Cardiac muscle cell (in vitro differentiated cells and primary cell): ENCODE measurements at regions not wholly inside any gene's neighbourhood (a gene's known extent, or its start where the extent isn't known, plus 50 kb on each side); places are given as distances from the start of the nearest gene placed in this dataset.

ENCODE experiments used
- DNase-seq, 2 donors: peaks; one replicate each; pipeline versions ENCODE4 v3.0.0 to v3.0.0-alpha.2; 2010 to 2017; ENCODE audit warnings: low read depth in 1 of 2, low spot score in 1 of 2
- H3K27ac ChIP-seq: fragments of 200-600 bp; sonication (generic); 2 replicates; pipeline ENCODE4 v1.5.1; 2016
- H3K27me3 ChIP-seq: fragments of 200-600 bp; sonication (generic); 2 replicates; pipeline ENCODE4 v1.6.0; 2016; ENCODE audit warnings: control low read depth
- H3K36me3 ChIP-seq: fragments of 200-600 bp; sonication (generic); 2 replicates; pipeline ENCODE4 v1.5.1; 2016; ENCODE audit warnings: control low read depth
- H3K4me1 ChIP-seq: fragments of 200-600 bp; sonication (generic); 2 replicates; pipeline ENCODE4 v1.8.1; 2017; ENCODE audit warnings: low read depth, mild to moderate bottlenecking, mixed run types
- H3K4me3 ChIP-seq: fragments of 200-600 bp; sonication (generic); 2 replicates; pipeline ENCODE4 v1.5.1; 2016; ENCODE audit warnings: mild to moderate bottlenecking
- H3K9me3 ChIP-seq: fragments of 200-600 bp; sonication (generic); 2 replicates; pipeline ENCODE4 v1.5.1; 2017; ENCODE audit warnings: low read depth, mild to moderate bottlenecking, control low read depth
- CTCF ChIP-seq: IDR thresholded peaks from 2 replicates; pipeline ENCODE4 v1.5.1; 2012; ENCODE audit warnings: low read depth, mild to moderate bottlenecking, low read length

- DNase-seq = no peak
- peaks cover 37% of the 10 kb centered on the region for H3K4me1 ChIP-seq
- no peak for TF ChIP-seq CTCF
- peak overlapping the region; percentile 72 for H3K27ac ChIP-seq
- no peaks in the 10 kb centered on the region for H3K9me3 ChIP-seq
- H3K27me3 ChIP-seq = no peaks in the 10 kb centered on the region
- H3K36me3 ChIP-seq = peaks cover 9% of the 10 kb centered on the region
- no peak overlapping the region for H3K4me3 ChIP-seq
These were observed 99.1 kb upstream of the TMEM168 start for GRCh38 chr7:112889268-112889667.

DNA sequence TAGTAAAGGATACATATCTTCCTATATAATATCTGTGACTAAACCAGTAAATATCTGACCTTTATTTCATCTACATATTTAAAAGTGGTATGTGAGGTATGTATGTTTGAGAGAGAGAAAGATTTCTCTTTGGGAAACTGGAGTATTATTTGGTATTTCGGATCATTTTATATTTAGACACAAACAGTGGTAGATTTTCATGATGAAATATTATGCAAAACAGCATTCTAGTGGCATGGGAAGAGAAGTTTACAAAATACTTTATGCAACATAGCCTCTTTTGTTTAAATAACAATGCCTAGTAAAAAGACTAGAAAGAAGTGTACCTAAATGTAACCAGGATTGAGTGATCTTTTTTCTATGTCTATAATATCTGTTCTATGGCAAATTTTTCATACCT lies 98.6 kb upstream of the TMEM168 start:
- H3K9me3 ChIP-seq = no peaks in the 10 kb centered on the region
- no peak overlapping the region for H3K4me3 ChIP-seq
- no peaks in the 10 kb centered on the region for H3K27me3 ChIP-seq
- peaks cover 37% of the 10 kb centered on the region for H3K4me1 ChIP-seq
- no peak for TF ChIP-seq CTCF
- peaks cover 8% of the 10 kb centered on the region for H3K36me3 ChIP-seq
- DNase-seq = no peak
- H3K27ac ChIP-seq = peak overlapping the region; percentile 72

GRCh38 chr7:112887976-112888375 lies 97.8 kb upstream of the TMEM168 start:
- Histone ChIP-seq H3K4me1 (peaks cover 37% of the 10 kb centered on the region), H3K9me3 (no peaks in the 10 kb centered on the region), H3K27ac (no peak overlapping the region), H3K27me3 (no peaks in the 10 kb centered on the region), H3K4me3 (no peak overlapping the region), H3K36me3 (peaks cover under 1% of the 10 kb centered on the region)
- no peak for DNase-seq
- no peak for TF ChIP-seq CTCF

DNA sequence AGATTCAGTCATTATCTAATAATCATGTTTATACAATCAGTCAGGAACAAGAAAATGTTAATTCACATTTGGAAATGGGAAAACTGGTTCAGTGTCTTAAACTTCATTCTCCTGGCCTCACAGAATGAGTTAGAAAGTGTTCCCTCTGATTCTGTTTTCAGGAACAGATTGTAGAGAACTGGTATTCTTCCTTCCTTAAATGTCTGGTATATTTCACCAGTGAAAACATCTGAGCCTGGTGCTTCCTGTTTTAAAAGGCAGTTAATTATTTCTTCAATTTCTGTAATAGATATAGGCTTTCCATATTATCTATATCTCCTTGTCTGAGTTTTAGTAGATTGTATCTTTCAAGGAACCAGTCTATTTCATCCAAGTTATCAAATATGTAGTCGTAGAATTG lies 97.1 kb upstream of the TMEM168 start:
- Histone ChIP-seq H3K27ac (no peak overlapping the region), H3K4me1 (peaks cover 37% of the 10 kb centered on the region)

DNA sequence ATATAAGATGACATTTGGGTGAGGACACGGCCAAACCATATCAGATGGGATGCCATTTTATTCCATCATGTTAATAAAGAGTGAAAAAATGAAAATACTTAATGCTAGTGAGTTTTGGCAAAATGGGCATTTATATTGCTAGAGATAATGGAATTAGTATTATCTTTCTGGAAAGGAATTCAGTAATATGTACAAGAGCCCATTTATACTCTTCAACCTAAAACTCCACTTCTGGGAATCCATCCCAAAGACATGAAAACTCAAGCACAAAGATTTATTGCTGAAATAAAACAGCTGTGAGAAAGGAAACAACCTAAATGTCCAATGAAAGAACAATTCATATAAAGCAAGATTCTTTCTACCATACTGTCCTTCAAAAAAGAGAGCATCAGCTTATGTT lies 96.0 kb upstream of the TMEM168 start:
- Histone ChIP-seq H3K9me3 (no peaks in the 10 kb centered on the region), H3K4me1 (peaks cover 27% of the 10 kb centered on the region), H3K27ac (no peak overlapping the region), H3K27me3 (no peaks in the 10 kb centered on the region), H3K4me3 (no peak overlapping the region), H3K36me3 (no peaks in the 10 kb centered on the region)
- no peak for DNase-seq
- TF ChIP-seq CTCF = no peak

More for the DNA sequence above, 97.1 kb upstream of the TMEM168 start:
- DNase-seq = no peak
- TF ChIP-seq CTCF = no peak
- Histone ChIP-seq H3K4me3 (no peak overlapping the region), H3K27me3 (no peaks in the 10 kb centered on the region), H3K9me3 (no peaks in the 10 kb centered on the region), H3K36me3 (no peaks in the 10 kb centered on the region)

- Histone ChIP-seq H3K4me3 (no peak overlapping the region), H3K9me3 (no peaks in the 10 kb centered on the region), H3K27me3 (no peaks in the 10 kb centered on the region), H3K27ac (no peak overlapping the region), H3K4me1 (peaks cover 6% of the 10 kb centered on the region), H3K36me3 (no peaks in the 10 kb centered on the region)
- DNase-seq = peak in 1 of 2 donors; percentile 33
- no peak for TF ChIP-seq CTCF
These were observed 92.8 kb upstream of the TMEM168 start for GRCh38 chr7:112882991-112883390.
